ENCODE measurements at regions not wholly inside any gene's neighbourhood (a gene's known extent, or its start where the extent isn't known, plus 50 kb on each side); places are given as distances from the start of the nearest gene placed in this dataset.
"Not testable (repeated sequence)": the region's sequence is repeated elsewhere in the genome, so short reads cannot be mapped to it uniquely, and the experiment has no call there.

GRCh38 chr17:14724770-14725169 is 423.9 kb downstream of the HS3ST3B1 start:
- Histone ChIP-seq H3K36me3 (no peaks in the 10 kb centered on the region), H3K27me3 (no peaks in the 10 kb centered on the region), H3K9me3 (no peaks in the 10 kb centered on the region), H3K27ac (no peak overlapping the region), H3K4me1 (no peaks in the 10 kb centered on the region), H3K4me3 (no peak overlapping the region)
- TF ChIP-seq POLR2A (IDR thresholded peaks at IDR 0.05) (no peak), CTCF (IDR thresholded peaks at IDR 0.05 in 4 of 5, conservative IDR thresholded peaks at IDR 0.05 in 1 of 5) (no peak)
- in situ Hi-C loops (cut with MboI; ENCODE audit: low sequenced_read_pairs in 4 of 4): loop anchor here in 1 of 4 donors (5.0 kb wide), 1 partner anchor 47 kb away; no protein-coding TSS in a partner anchor
- intact Hi-C loops (cut with DNase I; ENCODE audit: low total_unique reads): no loop called here
- no peak for DNase-seq
- no peak for ATAC-seq

- in situ Hi-C loops (cut with MboI; ENCODE audit: low sequenced_read_pairs in 4 of 4); DNase-seq; intact Hi-C loops (cut with DNase I; ENCODE audit: low total_unique reads); H3K27ac ChIP-seq; H3K27me3 ChIP-seq; H3K4me3 ChIP-seq; ATAC-seq; H3K9me3 ChIP-seq; H3K4me1 ChIP-seq; H3K36me3 ChIP-seq: not testable (repeated sequence)
Measured at GRCh38 chr17:14723349-14723748, 422.5 kb downstream of the HS3ST3B1 start.

GRCh38 chr17:14719942-14720341 is 419.1 kb downstream of the HS3ST3B1 start:
- Histone ChIP-seq H3K27ac (no peak overlapping the region), H3K36me3 (no peaks in the 10 kb centered on the region), H3K27me3 (no peaks in the 10 kb centered on the region), H3K9me3 (no peaks in the 10 kb centered on the region), H3K4me3 (no peak overlapping the region), H3K4me1 (no peaks in the 10 kb centered on the region)
- no peak for TF ChIP-seq CTCF (IDR thresholded peaks at IDR 0.05 in 4 of 5, conservative IDR thresholded peaks at IDR 0.05 in 1 of 5)
- TF ChIP-seq POLR2A (IDR thresholded peaks at IDR 0.05): no peak
- in situ Hi-C loops (cut with MboI; ENCODE audit: low sequenced_read_pairs in 4 of 4): no loop called here
- intact Hi-C loops (cut with DNase I; ENCODE audit: low total_unique reads): no loop called here
- DNase-seq: no peak
- no peak for ATAC-seq

GRCh38 chr17:14717859-14718258 is 417.0 kb downstream of the HS3ST3B1 start:
- no peak for DNase-seq
- intact Hi-C loops (cut with DNase I; ENCODE audit: low total_unique reads) (no loop called here), in situ Hi-C loops (cut with MboI; ENCODE audit: low sequenced_read_pairs in 4 of 4) (no loop called here)
- Histone ChIP-seq H3K27me3 (no peaks in the 10 kb centered on the region), H3K36me3 (no peaks in the 10 kb centered on the region), H3K9me3 (no peaks in the 10 kb centered on the region), H3K27ac (no peak overlapping the region), H3K4me1 (no peaks in the 10 kb centered on the region), H3K4me3 (no peak overlapping the region)
- no peak for ATAC-seq
- TF ChIP-seq CTCF (IDR thresholded peaks at IDR 0.05 in 4 of 5, conservative IDR thresholded peaks at IDR 0.05 in 1 of 5) (no peak), POLR2A (IDR thresholded peaks at IDR 0.05) (no peak)

GRCh38 chr17:14715561-14715960 is 414.7 kb downstream of the HS3ST3B1 start:
- DNase-seq (no peak), ATAC-seq (no peak)
- no peaks in the 10 kb centered on the region for H3K27me3 ChIP-seq
- no peaks in the 10 kb centered on the region for H3K4me1 ChIP-seq
- H3K4me3 ChIP-seq: no peak overlapping the region
- no peak for TF ChIP-seq CTCF (IDR thresholded peaks at IDR 0.05 in 4 of 5, conservative IDR thresholded peaks at IDR 0.05 in 1 of 5)
- intact Hi-C loops (cut with DNase I; ENCODE audit: low total_unique reads) (no loop called here), in situ Hi-C loops (cut with MboI; ENCODE audit: low sequenced_read_pairs in 4 of 4) (no loop called here)
- H3K27ac ChIP-seq: no peak overlapping the region
- no peaks in the 10 kb centered on the region for H3K36me3 ChIP-seq
- H3K9me3 ChIP-seq: no peaks in the 10 kb centered on the region

All from gastrocnemius medialis (tissue), 4 donors.